Muscle of leg (tissue), 3 donors: ENCODE measurements at regions not wholly inside any gene's neighbourhood (a gene's known extent, or its start where the extent isn't known, plus 50 kb on each side); places are given as distances from the start of the nearest gene placed in this dataset.
"Not testable (repeated sequence)": the region's sequence is repeated elsewhere in the genome, so short reads cannot be mapped to it uniquely, and the experiment has no call there.

Source experiments
- DNase-seq: peaks from one replicate; pipeline ENCODE4 v3.0.0; 2013
- H3K27ac ChIP-seq: one replicate; pipeline ENCODE4 v1.5.1; 2013; ENCODE audit warnings: mild to moderate bottlenecking, low read length, control low read depth
- H3K27me3 ChIP-seq: one replicate; pipeline ENCODE4 v1.6.1; 2013; ENCODE audit warnings: low read length; ENCODE audit not compliant: control insufficient read depth, insufficient read depth
- H3K36me3 ChIP-seq: one replicate; pipeline ENCODE4 v1.6.1; 2013; ENCODE audit warnings: low read length; ENCODE audit not compliant: control insufficient read depth, insufficient read depth
- H3K4me1 ChIP-seq: one replicate; pipeline ENCODE4 v1.6.1; 2013; ENCODE audit warnings: low read length; ENCODE audit not compliant: control insufficient read depth, insufficient read depth
- H3K4me3 ChIP-seq: one replicate; pipeline ENCODE4 v1.5.1; 2013; ENCODE audit warnings: low read length, control low read depth
- H3K9me3 ChIP-seq: replicated peaks from 2 replicates; pipeline ENCODE4 v1.6.1; 2013; ENCODE audit warnings: low read depth, low read length; ENCODE audit not compliant: control insufficient read depth
- WGBS: methylation state at CpG from one replicate; pipeline ENCODE4 v1.1.5; 2013; ENCODE audit warnings: missing lambda C conversion rate; ENCODE audit not compliant: insufficient coverage; 5-methylcytosine and 5-hydroxymethylcytosine counted together

DNA sequence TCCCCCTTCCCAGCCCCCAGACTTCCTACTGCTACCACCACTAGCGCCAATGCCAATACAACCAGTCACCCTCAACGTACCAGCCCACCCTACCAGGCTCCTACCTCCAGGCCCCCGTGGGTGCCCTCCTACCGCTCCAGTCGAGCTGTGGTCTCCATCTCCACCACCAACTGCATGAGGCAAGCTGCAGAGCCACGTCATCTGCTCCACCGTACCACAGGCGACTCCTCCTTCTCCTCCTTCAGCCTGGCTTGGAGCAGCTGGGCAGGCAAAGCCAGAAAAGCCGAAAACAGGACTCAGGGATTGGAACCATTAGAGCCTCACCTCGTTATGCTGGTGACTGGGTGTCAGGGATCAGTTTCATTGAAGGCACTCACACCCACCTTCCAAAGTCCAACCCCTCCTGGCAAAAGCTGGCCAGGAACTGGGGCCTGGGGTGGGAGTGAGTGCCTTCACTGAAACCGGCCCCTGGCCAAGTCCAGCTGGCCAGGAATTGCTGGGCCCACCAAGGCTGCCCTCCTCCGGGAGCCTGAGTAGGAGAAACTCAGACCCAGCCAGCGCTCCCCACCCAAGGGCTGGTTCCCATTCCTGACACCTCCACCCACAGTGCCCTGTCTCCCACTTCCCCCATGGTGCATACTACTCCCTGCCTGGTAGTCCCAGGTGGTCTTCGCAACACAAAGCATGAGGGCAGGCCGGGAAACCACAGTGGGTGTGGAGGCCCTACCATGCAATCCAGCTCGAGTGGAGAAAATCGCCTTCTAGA lies 176.2 kb downstream of the USP22 start:
- not testable (repeated sequence) for H3K4me3 ChIP-seq, H3K27me3 ChIP-seq, DNase-seq, H3K9me3 ChIP-seq, H3K27ac ChIP-seq, H3K4me1 ChIP-seq, H3K36me3 ChIP-seq
- 81% methylated on average over 9 of the region's 17 CpGs for WGBS

DNA sequence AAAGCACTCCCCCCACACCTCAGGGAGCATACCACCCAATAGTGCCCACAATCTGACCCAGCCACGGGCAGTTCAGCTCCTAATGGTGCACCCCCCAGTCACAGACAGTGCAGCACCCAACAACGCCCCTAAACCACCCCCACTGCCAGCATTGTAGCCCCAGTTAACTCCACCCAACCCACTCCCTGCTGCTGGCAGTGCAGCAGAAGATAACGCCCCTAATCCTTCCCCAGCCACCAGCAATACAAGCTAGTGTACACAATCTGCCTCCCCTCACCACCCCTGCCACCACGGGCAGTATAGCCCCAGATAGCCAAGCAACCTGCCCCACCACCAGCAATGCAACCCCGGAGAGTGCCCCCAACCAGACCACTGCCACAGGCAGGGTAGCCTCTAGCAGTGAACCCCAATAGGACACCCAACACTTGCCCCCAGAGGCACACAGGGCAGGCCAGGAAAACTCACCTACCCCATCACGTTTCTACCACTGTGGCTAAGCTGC lies 175.3 kb downstream of the USP22 start:
- H3K27me3 ChIP-seq, H3K9me3 ChIP-seq, H3K36me3 ChIP-seq, H3K27ac ChIP-seq, DNase-seq, H3K4me3 ChIP-seq, H3K4me1 ChIP-seq: not testable (repeated sequence)
- 80% methylated on average over 2 of the region's 6 CpGs for WGBS

DNA sequence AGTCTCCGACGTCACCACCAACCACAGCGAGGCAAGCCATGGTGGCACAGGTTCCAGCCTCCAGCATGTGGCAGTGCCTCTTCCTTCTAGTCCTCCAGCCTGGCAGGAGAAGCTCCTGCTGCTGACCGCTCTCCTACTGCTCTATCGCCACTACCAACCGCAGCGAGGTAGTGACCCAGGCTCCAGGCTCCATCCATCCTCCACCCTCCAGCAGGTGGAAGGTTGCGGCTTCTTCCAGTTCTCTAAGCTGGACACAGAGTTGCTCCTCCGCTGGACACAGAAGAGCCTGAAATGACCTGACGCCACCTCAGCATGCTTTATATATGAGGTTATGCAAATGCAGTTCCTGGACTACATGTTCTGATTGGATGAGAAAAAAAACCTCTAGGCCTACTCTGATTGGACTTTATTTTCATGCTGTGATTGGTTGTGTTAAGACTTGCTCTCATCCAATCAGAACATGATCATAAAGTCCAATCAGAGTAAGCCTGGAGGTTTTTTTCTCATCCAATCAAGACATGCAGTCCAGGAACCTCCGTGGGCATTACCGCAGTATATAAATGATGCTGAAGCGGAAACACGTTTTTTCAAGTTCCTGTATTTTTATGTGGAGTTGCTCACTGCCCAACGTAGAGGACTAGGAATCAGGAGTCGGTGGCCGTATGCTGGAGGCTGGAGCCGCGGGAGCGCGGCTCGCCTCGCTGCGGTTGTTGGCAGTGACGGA lies 174.7 kb downstream of the USP22 start:
- H3K9me3 ChIP-seq, H3K4me1 ChIP-seq, H3K27me3 ChIP-seq, H3K36me3 ChIP-seq, DNase-seq, H3K27ac ChIP-seq, H3K4me3 ChIP-seq: not testable (repeated sequence)
- WGBS: 91% methylated on average over 21 of the region's 25 CpGs

DNA sequence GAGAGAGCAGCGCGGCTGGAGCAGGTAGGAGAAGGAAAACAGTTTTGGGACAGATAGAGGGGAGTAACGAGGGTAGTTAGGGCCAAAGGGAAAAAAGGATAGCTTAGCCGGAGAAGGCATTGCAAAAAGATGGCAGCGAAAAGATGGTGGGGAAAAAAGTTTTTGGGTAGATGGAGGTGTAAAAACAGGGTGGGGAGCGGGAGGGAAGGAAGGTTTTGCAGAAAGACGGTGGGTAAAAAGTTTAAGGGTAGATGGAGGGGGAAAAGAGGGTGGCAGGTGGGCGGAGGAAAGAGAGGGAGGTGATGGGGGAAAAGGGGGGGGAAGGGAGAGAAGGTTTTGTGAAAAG lies 174.2 kb downstream of the USP22 start:
- DNase-seq, H3K4me3 ChIP-seq, H3K27me3 ChIP-seq, H3K4me1 ChIP-seq, H3K9me3 ChIP-seq, H3K27ac ChIP-seq, H3K36me3 ChIP-seq: not testable (repeated sequence)
- 87% methylated on average over 8 of the region's 8 CpGs for WGBS

DNA sequence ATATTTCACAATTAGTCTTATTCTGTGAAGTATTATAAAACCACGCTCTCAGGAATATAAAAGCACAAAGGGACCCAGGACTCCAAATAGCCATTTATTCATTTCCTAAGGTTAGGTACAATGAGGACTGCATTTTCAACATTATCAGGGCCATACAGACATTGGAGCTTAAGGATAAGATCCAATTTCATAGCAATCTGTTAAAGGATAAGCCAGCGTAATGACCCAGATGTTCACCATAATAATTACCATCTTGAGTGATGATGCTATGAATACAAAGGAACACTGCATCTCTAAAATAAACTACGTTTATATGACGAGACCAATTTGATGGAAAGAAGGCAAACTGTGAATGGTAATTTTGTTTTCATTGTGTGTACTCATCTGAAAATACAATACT lies 169.6 kb downstream of the USP22 start:
- H3K27ac ChIP-seq, DNase-seq, H3K36me3 ChIP-seq, H3K4me3 ChIP-seq, H3K27me3 ChIP-seq, H3K4me1 ChIP-seq, H3K9me3 ChIP-seq: not testable (repeated sequence)
- no CpG with 5 or more reads among the region's 4 CpGs for WGBS

DNA sequence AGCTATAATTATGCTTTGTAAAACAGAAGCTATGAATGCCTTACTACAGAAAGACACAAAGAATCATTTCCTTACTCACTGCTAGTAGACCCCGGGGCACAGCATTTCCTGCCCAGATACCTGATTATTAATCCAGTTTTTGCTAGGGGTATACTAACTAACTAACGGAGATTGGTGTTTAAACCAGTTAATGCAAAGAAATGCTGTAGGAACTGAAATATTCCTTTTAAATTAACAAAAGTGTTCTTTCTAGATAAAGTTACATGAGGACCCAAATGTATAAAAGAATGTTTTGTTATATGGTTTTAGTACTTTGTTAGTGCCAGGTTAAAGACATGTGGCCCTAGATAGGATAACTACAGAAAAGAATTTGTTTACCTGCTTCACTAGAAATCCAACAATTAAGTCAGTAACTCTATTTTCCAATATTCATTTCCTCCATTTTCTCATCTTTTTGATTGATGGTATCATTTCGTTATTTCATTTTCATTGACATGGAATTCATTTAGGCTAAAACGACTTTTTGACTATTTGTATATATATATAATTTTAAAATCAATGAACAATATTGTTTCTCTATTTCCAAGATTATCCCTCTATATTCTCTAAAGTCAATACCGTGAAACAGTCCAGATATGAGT lies 169.0 kb downstream of the USP22 start:
- not testable (repeated sequence) for H3K27me3 ChIP-seq, H3K4me3 ChIP-seq, H3K27ac ChIP-seq, H3K36me3 ChIP-seq, H3K9me3 ChIP-seq, DNase-seq, H3K4me1 ChIP-seq
- no CpG with 5 or more reads among the region's 5 CpGs for WGBS

DNA sequence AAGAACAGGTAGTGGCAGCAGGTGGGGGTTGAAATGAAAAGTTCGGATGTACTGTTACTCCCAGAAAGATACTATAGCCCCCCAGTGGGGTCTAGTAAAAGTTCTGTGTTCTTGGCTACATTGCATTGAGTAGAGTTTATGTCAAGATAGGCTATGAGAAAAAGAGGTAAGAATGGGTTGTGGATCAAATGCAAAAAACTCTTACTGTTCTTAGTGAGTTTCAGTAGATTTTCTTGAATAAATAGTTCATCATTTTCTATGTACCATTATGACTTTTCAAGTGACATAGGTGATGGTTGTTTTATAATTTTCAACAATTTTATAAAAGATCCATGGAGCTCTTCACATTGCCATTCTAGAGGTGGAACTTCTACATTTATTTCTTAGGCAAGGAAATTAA lies 165.4 kb downstream of the USP22 start:
- H3K27ac ChIP-seq, H3K4me3 ChIP-seq, H3K9me3 ChIP-seq, DNase-seq, H3K27me3 ChIP-seq, H3K36me3 ChIP-seq, H3K4me1 ChIP-seq: not testable (repeated sequence)
- WGBS: no CpG with 5 or more reads among the region's 1 CpG

DNA sequence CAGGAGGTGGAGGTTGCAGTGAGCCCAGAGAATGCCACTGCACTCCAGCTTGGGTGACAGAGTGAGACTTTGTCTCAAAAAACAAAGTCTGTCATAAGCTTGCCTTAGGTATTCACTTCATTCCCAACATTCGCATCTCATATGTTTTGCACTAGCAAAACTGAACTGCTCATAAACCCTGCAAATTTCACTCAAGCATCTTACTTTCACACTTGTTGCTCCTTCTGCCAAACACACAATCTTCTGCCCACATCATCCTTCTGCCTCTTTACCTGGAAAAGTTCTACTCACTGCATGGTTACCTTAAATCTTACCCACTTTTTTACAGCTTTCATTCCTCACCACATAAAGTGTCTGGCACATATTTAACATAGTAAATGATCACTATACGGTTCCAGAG lies 152.5 kb downstream of the USP22 start:
- 100% methylated on average over 1 of the region's 2 CpGs for WGBS
- H3K27me3 ChIP-seq: no peaks in the 10 kb centered on the region
- no peak overlapping the region for H3K27ac ChIP-seq
- H3K9me3 ChIP-seq: no peaks in the 10 kb centered on the region
- DNase-seq: no peak
- H3K36me3 ChIP-seq: no peaks in the 10 kb centered on the region
- H3K4me1 ChIP-seq: no peaks in the 10 kb centered on the region
- H3K4me3 ChIP-seq: no peak overlapping the region

DNA sequence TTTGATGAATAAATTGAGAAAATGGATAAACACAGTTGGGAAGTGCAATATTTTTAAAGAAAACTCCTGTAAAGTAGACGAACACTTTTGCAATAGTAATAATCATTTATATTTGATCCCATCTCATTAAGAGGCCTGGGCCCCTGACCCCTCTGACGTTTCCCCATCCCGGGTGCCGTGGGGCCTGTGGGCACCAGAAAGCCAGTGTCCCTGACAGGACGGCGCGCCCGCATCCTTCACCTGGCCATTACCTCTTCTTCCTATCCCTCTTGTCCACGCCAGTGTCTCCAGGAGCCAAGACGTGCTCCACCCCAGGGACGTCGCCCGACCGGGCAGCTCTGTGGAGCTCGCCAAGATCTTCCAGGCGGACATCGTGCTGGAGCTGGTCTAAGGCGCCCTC lies 147.4 kb downstream of the USP22 start:
- not testable (repeated sequence) for DNase-seq, H3K36me3 ChIP-seq, H3K9me3 ChIP-seq, H3K4me3 ChIP-seq, H3K27ac ChIP-seq, H3K4me1 ChIP-seq, H3K27me3 ChIP-seq
- 76% methylated on average over 4 of the region's 18 CpGs for WGBS

DNA sequence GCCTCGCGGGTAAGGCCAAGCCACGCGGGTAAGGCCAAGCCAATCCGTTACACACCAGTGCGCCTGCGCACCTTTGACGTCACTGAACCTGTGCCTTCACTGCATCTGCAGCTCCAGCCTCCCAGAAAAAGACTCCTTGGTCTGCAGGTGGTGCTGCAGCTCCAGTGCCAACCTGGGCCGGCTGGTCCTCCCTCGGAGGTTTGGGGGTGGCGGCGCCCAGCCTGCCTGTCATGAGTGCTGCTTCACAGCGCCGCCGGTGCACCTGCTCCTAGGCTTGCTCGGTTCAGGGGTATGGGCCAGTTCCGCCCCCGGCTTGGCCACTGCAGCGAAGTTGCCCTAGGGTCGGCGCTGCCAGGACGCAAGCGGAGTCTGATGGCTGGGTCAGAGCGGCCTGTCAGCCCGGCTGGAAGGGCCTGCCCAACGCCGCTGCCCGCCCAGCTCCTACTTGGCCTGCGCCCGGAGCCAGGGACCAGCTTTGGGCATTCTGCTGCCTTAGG lies 146.6 kb downstream of the USP22 start:
- Histone ChIP-seq H3K27ac (no peak overlapping the region), H3K9me3 (no peaks in the 10 kb centered on the region), H3K4me3 (no peak overlapping the region), H3K4me1 (no peaks in the 10 kb centered on the region), H3K36me3 (no peaks in the 10 kb centered on the region), H3K27me3 (no peaks in the 10 kb centered on the region)
- no peak for DNase-seq
- 63% methylated on average over 30 of the region's 30 CpGs for WGBS
